Neural crest cell (in vitro differentiated cells): ENCODE measurements at regions not wholly inside any gene's neighbourhood (a gene's known extent, or its start where the extent isn't known, plus 50 kb on each side); places are given as distances from the start of the nearest gene placed in this dataset.

Experiments used
- DNase-seq: peaks from one replicate; pipeline ENCODE4 v3.0.0; 2021; ENCODE audit warnings: low read depth, mixed read lengths, low spot score
- H3K27ac Mint-ChIP-seq: one replicate; pipeline ENCODE4 v1.8.0; 2021; ENCODE audit warnings: mild to moderate bottlenecking, mixed read lengths; ENCODE audit not compliant: unreplicated experiment
- H3K27me3 Mint-ChIP-seq: 2 replicates; pipeline ENCODE4 v1.8.0; 2021; ENCODE audit warnings: low read depth, mild to moderate bottlenecking, mixed read lengths
- H3K36me3 Mint-ChIP-seq: 2 replicates; pipeline ENCODE4 v1.8.0; 2021; ENCODE audit warnings: low read depth, mild to moderate bottlenecking, mixed read lengths
- H3K4me1 Mint-ChIP-seq: 2 replicates; pipeline ENCODE4 v1.8.0; 2021; ENCODE audit warnings: mixed read lengths
- H3K4me3 Mint-ChIP-seq: one replicate; pipeline ENCODE4 v1.8.0; 2021; ENCODE audit warnings: mild to moderate bottlenecking, mixed read lengths
- H3K9me3 Mint-ChIP-seq: 2 replicates; pipeline ENCODE4 v1.8.0; 2021; ENCODE audit warnings: mixed read lengths
- TF ChIP-seq, protein P1 (sequence below): fragments of 200-600 bp; sonication (generic); conservative IDR thresholded peaks from 2 replicates; pipeline ENCODE4 v1.5.0; 2021; ENCODE audit warnings: antibody characterized with exemption, mild to moderate bottlenecking

DNA sequence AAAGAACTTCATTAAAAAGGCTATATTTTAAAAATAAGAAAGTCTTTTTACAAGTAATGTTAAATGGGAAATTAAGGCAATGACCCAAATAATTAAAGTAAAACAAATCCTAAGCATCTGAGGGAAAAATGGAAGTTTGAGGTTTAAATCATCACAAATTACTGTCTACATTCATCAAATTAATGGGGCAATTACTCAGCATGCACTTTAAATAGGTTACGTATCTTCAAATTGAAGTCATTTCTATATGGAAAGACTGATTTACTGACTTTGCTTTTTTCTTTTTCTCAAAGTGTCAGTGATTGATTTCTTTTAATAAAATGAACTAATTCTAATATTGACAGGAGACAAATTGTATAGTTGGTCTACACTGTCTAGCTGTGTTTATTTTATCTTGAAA is 1452.3 kb downstream of the NCAM2 start:
- no peak overlapping the region for H3K4me3 Mint-ChIP-seq
- H3K27ac Mint-ChIP-seq: no peak overlapping the region
- TF ChIP-seq, protein P1, sequence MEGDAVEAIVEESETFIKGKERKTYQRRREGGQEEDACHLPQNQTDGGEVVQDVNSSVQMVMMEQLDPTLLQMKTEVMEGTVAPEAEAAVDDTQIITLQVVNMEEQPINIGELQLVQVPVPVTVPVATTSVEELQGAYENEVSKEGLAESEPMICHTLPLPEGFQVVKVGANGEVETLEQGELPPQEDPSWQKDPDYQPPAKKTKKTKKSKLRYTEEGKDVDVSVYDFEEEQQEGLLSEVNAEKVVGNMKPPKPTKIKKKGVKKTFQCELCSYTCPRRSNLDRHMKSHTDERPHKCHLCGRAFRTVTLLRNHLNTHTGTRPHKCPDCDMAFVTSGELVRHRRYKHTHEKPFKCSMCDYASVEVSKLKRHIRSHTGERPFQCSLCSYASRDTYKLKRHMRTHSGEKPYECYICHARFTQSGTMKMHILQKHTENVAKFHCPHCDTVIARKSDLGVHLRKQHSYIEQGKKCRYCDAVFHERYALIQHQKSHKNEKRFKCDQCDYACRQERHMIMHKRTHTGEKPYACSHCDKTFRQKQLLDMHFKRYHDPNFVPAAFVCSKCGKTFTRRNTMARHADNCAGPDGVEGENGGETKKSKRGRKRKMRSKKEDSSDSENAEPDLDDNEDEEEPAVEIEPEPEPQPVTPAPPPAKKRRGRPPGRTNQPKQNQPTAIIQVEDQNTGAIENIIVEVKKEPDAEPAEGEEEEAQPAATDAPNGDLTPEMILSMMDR: no peak
- H3K27me3 Mint-ChIP-seq: no peaks in the 10 kb centered on the region
- no peaks in the 10 kb centered on the region for H3K4me1 Mint-ChIP-seq
- no peak for DNase-seq
- H3K9me3 Mint-ChIP-seq: peaks cover 4% of the 10 kb centered on the region
- H3K36me3 Mint-ChIP-seq: no peaks in the 10 kb centered on the region

DNA sequence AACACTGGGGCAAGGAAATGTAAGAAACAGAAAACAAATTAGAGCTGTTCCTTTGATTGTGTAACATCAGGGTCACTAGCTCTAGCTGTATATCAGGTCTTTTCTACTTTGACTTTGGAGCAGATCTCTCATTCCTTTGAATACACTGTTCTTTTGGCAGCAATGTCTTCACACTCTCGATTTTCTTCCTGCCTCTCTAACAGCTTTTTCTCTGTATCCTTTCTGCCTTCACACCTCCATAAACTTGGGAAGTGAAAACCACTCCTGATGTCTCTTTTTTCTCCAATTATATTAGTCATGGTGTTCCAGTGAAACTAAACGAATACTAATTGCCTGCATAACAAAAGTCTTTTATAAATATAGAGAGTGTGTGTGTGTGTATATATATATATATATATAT is 1458.0 kb downstream of the NCAM2 start:
- no peaks in the 10 kb centered on the region for H3K36me3 Mint-ChIP-seq
- no peak for DNase-seq
- no peaks in the 10 kb centered on the region for H3K27me3 Mint-ChIP-seq
- TF ChIP-seq, protein P1: no peak
- H3K4me1 Mint-ChIP-seq: no peaks in the 10 kb centered on the region
- no peaks in the 10 kb centered on the region for H3K9me3 Mint-ChIP-seq
- H3K4me3 Mint-ChIP-seq: no peak overlapping the region
- no peak overlapping the region for H3K27ac Mint-ChIP-seq

DNA sequence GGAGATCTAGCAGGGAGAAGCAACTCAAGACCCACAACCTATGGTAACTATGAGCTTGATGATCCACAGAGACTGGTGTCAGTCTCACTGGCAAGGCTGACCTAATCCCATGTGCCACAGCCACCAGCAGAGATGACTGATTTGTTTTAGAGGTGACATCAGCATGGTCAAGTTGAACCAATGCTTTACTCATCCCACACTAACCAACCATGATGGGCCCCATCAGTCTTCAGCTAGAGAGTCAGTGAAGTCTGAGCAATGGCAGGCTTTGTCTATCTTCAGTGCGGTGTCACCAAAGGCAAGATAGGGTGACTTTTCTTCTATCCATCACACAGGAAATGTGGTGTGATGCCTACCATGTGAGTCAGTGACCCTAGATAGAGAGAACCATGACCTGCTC is 1470.7 kb downstream of the NCAM2 start:
- Mint-ChIP-seq H3K27ac (no peak overlapping the region), H3K4me3 (no peak overlapping the region), H3K9me3 (peaks cover 9% of the 10 kb centered on the region), H3K4me1 (no peaks in the 10 kb centered on the region), H3K36me3 (no peaks in the 10 kb centered on the region), H3K27me3 (no peaks in the 10 kb centered on the region)
- TF ChIP-seq, protein P1: no peak
- DNase-seq: no peak

DNA sequence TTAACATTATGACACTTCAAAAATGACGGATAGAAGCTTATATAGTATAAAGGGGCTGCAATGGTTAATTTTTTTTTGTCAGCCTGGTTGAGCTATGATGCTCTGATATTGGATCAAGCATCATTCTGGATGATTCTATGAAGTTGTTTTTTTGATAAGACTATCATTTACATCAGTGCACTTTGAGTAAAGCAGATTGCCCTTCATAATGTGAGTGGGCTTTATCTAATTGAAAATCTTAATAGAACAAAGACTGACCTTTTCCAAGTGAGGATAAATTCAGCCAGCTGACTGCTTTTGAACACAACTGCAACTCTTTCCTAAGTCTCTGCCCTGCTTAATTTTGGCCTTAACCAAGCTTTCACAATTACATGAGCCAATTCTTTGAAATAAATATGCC is 1476.2 kb downstream of the NCAM2 start:
- no peak overlapping the region for H3K4me3 Mint-ChIP-seq
- DNase-seq: no peak
- no peaks in the 10 kb centered on the region for H3K27me3 Mint-ChIP-seq
- no peak overlapping the region for H3K27ac Mint-ChIP-seq
- no peaks in the 10 kb centered on the region for H3K4me1 Mint-ChIP-seq
- TF ChIP-seq, protein P1: no peak
- H3K36me3 Mint-ChIP-seq: no peaks in the 10 kb centered on the region
- H3K9me3 Mint-ChIP-seq: peaks cover 3% of the 10 kb centered on the region

DNA sequence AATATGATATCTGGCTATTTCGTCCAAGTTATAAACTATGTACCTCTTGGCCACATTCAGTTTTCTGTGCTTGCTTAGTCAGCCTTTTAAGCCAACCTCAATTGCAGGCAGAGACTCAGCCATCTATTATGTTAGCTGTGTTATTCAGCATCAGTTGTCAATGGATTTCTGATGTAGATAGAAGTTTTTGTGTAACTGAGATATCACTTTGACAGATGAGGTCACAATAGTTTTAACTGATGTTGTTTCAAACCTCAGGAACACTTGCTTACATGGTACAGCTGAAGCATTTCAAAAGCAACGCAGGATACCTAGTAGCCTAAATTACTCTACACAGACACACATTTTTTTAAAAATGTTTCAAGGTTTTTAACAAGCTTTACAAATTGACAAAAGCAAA is 1478.0 kb downstream of the NCAM2 start:
- no peak overlapping the region for H3K4me3 Mint-ChIP-seq
- no peaks in the 10 kb centered on the region for H3K27me3 Mint-ChIP-seq
- no peak overlapping the region for H3K27ac Mint-ChIP-seq
- no peaks in the 10 kb centered on the region for H3K36me3 Mint-ChIP-seq
- H3K9me3 Mint-ChIP-seq: peaks cover 5% of the 10 kb centered on the region
- no peak for DNase-seq
- H3K4me1 Mint-ChIP-seq: no peaks in the 10 kb centered on the region
- TF ChIP-seq, protein P1: no peak
